ENCODE measurements at regions not wholly inside any gene's neighbourhood (a gene's known extent, or its start where the extent isn't known, plus 50 kb on each side); places are given as distances from the start of the nearest gene placed in this dataset.

DNA sequence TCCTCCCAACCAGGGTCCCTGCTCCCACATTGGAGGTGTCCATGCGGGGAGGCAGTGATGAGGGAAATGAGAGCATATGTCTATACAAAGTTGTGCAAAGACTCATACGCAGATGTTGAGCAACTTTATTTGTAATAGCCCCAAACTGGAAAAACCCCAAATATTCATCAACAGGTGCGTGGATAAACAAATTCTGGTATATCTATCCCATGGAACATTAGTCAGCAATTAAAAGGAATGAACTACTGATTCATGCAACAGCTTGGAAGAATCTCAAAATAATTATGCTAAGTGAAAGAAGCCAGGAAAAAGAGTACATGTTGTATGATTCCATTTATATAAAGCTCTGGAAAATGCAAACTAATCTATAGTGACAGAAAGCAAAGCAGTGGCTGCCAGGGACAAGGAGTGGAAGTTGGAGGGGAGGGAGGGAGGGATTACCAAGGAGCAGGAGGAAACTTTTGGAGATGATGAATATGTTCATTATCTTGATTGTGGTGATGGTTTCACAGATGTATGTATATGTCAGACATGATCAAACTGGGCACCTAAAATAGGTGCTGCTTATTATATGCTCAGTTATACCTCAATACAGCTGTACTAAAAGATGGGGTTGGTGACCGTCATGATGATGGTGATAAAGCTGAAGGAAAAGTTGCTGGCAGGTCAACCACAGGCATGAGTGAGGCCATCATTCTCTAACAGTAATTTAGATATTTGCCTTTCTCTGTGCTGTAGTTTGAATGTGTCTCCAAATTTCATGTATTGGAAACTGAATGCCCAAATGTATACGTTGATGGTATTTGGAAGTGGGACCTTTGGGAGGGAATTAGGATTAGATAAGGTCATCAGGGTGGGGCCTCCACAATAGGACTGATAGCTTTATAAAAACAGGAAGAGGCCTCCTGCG lies 270.9 kb downstream of the CYP26B1 start:
- peaks cover 6% of the 10 kb centered on the region for H3K9me3 Mint-ChIP-seq (ENCODE audit: unreplicated experiment)
- H3K4me3 Mint-ChIP-seq (ENCODE audit: unreplicated experiment), result no peak overlapping the region
- peaks cover 5% of the 10 kb centered on the region for H3K27me3 Mint-ChIP-seq (ENCODE audit: unreplicated experiment)
- H3K4me1 Mint-ChIP-seq (ENCODE audit: low read depth, unreplicated experiment), result peaks cover 6% of the 10 kb centered on the region
- peaks cover 6% of the 10 kb centered on the region for H3K36me3 Mint-ChIP-seq (ENCODE audit: unreplicated experiment)
- DNase-seq, result no peak
- no peak overlapping the region for H3K27ac Mint-ChIP-seq (ENCODE audit: unreplicated experiment)
- TF ChIP-seq, protein P1, sequence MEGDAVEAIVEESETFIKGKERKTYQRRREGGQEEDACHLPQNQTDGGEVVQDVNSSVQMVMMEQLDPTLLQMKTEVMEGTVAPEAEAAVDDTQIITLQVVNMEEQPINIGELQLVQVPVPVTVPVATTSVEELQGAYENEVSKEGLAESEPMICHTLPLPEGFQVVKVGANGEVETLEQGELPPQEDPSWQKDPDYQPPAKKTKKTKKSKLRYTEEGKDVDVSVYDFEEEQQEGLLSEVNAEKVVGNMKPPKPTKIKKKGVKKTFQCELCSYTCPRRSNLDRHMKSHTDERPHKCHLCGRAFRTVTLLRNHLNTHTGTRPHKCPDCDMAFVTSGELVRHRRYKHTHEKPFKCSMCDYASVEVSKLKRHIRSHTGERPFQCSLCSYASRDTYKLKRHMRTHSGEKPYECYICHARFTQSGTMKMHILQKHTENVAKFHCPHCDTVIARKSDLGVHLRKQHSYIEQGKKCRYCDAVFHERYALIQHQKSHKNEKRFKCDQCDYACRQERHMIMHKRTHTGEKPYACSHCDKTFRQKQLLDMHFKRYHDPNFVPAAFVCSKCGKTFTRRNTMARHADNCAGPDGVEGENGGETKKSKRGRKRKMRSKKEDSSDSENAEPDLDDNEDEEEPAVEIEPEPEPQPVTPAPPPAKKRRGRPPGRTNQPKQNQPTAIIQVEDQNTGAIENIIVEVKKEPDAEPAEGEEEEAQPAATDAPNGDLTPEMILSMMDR (IDR thresholded peaks at IDR 0.05; ENCODE audit: partially characterized antibody, unreplicated experiment), result no peak

DNA sequence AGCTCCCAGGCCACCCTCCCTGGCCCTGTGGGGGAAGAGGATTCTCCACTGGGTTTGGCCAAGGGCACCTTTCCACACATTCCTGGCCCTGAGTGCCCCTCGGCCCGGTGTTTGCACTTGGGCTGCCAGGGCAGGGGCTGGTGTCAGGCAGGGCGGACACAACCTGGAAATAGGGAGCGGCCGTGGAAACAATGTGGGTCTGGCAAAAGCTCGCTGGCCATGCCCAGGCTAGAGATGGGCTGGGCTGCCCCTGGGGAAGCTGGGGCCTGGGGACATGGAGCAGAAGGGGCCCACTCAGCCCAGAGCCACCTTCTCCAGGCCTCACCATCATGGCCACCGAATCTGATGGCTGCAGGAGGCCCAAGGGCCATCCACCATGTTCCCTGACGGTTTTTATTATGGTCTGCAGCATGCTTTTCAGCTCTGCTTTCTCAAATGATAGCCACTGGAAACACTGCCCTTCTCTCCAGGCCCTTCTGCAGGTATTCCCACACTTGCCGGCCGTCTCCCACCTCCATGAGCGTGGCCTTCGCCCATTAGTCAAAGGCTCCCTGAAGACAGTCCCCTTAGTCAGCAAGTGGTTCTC lies 275.1 kb downstream of the CYP26B1 start:
- Mint-ChIP-seq H3K9me3 (ENCODE audit: unreplicated experiment) (peaks cover 4% of the 10 kb centered on the region), H3K36me3 (ENCODE audit: unreplicated experiment) (peaks cover 6% of the 10 kb centered on the region), H3K27ac (ENCODE audit: unreplicated experiment) (no peak overlapping the region), H3K27me3 (ENCODE audit: unreplicated experiment) (peaks cover 3% of the 10 kb centered on the region), H3K4me1 (ENCODE audit: low read depth, unreplicated experiment) (peaks cover 4% of the 10 kb centered on the region), H3K4me3 (ENCODE audit: unreplicated experiment) (no peak overlapping the region)
- no peak for DNase-seq
- TF ChIP-seq, protein P1 (IDR thresholded peaks at IDR 0.05; ENCODE audit: partially characterized antibody, unreplicated experiment), result no peak

DNA sequence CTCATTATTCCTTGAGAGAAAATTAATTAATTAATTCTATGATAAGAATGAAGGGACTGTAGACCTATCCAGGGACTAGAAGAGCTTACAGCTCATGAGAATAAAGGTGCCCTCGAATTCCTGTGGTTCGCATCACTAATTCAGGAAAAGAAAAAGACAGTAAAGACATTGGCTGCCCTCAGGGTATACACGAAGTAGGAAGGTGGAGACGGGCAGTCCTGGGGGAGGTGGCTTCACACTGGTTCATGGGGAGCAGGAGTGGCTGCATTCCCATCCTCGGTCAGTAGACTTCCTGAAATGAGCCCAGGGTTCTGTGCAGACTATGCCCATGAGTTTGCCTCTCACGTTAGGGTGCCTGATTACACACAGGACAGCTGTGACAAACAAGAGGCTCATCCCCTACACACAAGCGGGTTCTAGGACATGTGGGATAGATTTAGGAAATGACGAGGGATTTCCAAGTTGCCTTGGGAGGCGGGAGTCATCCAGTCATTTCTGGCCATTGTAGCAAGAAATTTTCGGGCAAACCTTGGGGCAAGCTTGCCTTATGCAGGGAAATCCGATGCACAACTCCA lies 282.2 kb downstream of the CYP26B1 start:
- Mint-ChIP-seq H3K27ac (ENCODE audit: unreplicated experiment) (no peak overlapping the region), H3K4me1 (ENCODE audit: low read depth, unreplicated experiment) (no peaks in the 10 kb centered on the region), H3K36me3 (ENCODE audit: unreplicated experiment) (peaks cover 3% of the 10 kb centered on the region), H3K9me3 (ENCODE audit: unreplicated experiment) (no peaks in the 10 kb centered on the region), H3K27me3 (ENCODE audit: unreplicated experiment) (peaks cover 2% of the 10 kb centered on the region), H3K4me3 (ENCODE audit: unreplicated experiment) (no peak overlapping the region)
- TF ChIP-seq, protein P1 (IDR thresholded peaks at IDR 0.05; ENCODE audit: partially characterized antibody, unreplicated experiment), result no peak
- DNase-seq, result no peak

DNA sequence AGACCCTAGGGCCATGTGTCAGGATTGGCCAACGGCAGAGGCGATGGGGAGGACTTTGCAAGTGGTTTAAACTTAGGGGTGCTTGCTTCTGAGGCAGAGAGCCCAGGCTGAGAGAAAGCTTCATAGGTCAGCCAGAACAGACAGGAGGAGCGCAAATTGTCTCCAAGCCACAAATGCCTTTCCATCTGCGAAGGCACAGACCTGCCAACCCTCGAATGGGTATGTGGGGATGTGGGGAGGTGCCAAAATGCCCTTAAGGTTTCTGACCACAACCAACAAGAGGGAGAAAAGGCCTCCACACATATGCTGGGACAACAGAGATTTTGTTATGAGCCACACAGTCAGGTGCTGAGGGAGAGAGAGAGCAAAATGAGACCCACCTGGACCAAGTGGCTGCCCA lies 283.6 kb downstream of the CYP26B1 start:
- Mint-ChIP-seq H3K27me3 (ENCODE audit: unreplicated experiment) (no peaks in the 10 kb centered on the region), H3K9me3 (ENCODE audit: unreplicated experiment) (no peaks in the 10 kb centered on the region), H3K4me1 (ENCODE audit: low read depth, unreplicated experiment) (no peaks in the 10 kb centered on the region), H3K36me3 (ENCODE audit: unreplicated experiment) (peaks cover 5% of the 10 kb centered on the region), H3K4me3 (ENCODE audit: unreplicated experiment) (no peak overlapping the region), H3K27ac (ENCODE audit: unreplicated experiment) (no peak overlapping the region)
- no peak for DNase-seq
- TF ChIP-seq, protein P1 (IDR thresholded peaks at IDR 0.05; ENCODE audit: partially characterized antibody, unreplicated experiment), result no peak

DNA sequence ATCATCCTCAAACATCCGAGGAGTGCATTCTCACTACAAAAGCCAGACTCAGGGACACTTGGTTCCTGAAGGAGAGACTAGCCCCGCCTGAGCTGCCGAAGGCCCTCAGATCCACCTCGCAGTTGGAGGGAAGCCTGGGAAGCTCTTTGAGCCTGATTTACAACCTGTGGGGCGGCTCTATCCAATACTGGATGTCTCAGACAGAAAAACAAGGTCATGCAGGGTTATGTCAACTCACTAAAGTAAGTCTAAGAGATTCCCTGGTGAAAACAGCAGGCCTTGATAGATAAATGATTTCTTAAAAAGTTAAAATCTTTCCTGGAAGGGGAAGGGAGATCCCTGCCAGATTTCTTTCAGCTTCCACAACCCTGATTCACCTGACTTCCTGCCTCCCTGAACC lies 284.3 kb downstream of the CYP26B1 start:
- no peaks in the 10 kb centered on the region for H3K9me3 Mint-ChIP-seq (ENCODE audit: unreplicated experiment)
- H3K4me1 Mint-ChIP-seq (ENCODE audit: low read depth, unreplicated experiment), result no peaks in the 10 kb centered on the region
- DNase-seq, result no peak
- TF ChIP-seq, protein P1 (IDR thresholded peaks at IDR 0.05; ENCODE audit: partially characterized antibody, unreplicated experiment), result no peak
- no peak overlapping the region for H3K4me3 Mint-ChIP-seq (ENCODE audit: unreplicated experiment)
- peaks cover 5% of the 10 kb centered on the region for H3K36me3 Mint-ChIP-seq (ENCODE audit: unreplicated experiment)
- no peaks in the 10 kb centered on the region for H3K27me3 Mint-ChIP-seq (ENCODE audit: unreplicated experiment)
- H3K27ac Mint-ChIP-seq (ENCODE audit: unreplicated experiment), result no peak overlapping the region
